Lower leg skin (tissue), 3 donors: ENCODE measurements at regions not wholly inside any gene's neighbourhood (a gene's known extent, or its start where the extent isn't known, plus 50 kb on each side); places are given as distances from the start of the nearest gene placed in this dataset.

Experiments
- CTCF ChIP-seq, 3 donors: fragments of 450-650 bp; IDR thresholded peaks; one replicate each; pipeline ENCODE4 v1.5.1; 2016; ENCODE audit warnings: antibody characterized with exemption in 3 of 3, mild to moderate bottlenecking in 3 of 3, moderate library complexity in 2 of 3
- POLR2A ChIP-seq, 2 donors: fragments of 450-650 bp; IDR thresholded peaks; one replicate each; pipeline ENCODE4 v1.6.1; 2016 to 2017; ENCODE audit warnings: antibody characterized with exemption in 2 of 2, mild to moderate bottlenecking in 1 of 2, moderate library complexity in 1 of 2

DNA sequence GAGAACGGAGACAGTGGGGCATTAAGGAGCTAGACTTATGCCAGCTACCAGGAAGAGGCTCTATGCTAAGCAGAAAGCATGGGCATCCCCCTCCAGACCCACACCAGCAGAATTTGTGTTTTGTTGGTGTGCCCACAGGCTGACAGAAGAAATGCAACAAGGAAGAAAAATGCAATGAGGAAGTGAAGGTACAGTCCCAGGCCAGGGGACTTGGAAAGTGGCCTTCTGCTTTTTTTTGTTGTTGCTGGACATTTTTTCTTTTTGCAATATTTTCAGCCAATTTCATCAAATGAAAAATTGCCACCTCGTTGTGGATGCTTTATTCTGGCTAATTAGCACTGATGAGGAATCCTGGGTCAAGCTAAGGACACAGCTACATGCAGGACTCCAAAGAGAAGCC lies 167.7 kb downstream of the TSHZ3 start:
- no peak for TF ChIP-seq CTCF (IDR thresholded peaks at IDR 0.05)
- no peak for TF ChIP-seq POLR2A (IDR thresholded peaks at IDR 0.05)
